A673 (cell line): ENCODE measurements at regions not wholly inside any gene's neighbourhood (a gene's known extent, or its start where the extent isn't known, plus 50 kb on each side); places are given as distances from the start of the nearest gene placed in this dataset.

Experiments used
- BruUV-seq: library from RNA; stranded (reverse); fragments of 400-500 nt; replicated peaks from 2 replicates; lab custom pipeline; 2021; lab: Mats Ljungman, UMichigan
- CTCF ChIA-PET: fragments of 300-600 bp; sonication (Branson Sonifier 250); formaldehyde crosslinking; loops from one replicate; lab custom pipeline; 2022; ENCODE audit warnings: antibody characterized with exemption; lab: Charles Lee
- POLR2A ChIA-PET: fragments of 300-600 bp; sonication (Branson Sonifier 250); formaldehyde crosslinking; loops from one replicate; lab custom pipeline; 2022; ENCODE audit warnings: antibody characterized with exemption; ENCODE audit not compliant: low non-redundant PET; lab: Charles Lee
- DNase-seq: peaks from one replicate; pipeline ENCODE4 v3.0.0-alpha.2; 2015; ENCODE audit warnings: low spot score
- H3K27ac ChIP-seq: fragments of 200-600 bp; sonication (generic); 2 replicates; pipeline ENCODE4 v1.5.1; 2016; ENCODE audit warnings: mixed run types, low read depth, mild to moderate bottlenecking, mixed read lengths, antibody characterized with exemption, low read length; ENCODE audit not compliant: poor library complexity, severe bottlenecking
- H3K27me3 ChIP-seq: fragments of 200-600 bp; sonication (generic); replicated peaks from 2 replicates; pipeline ENCODE4 v1.6.1; 2017; ENCODE audit warnings: mixed run types, low read depth, mild to moderate bottlenecking, mixed read lengths, antibody characterized with exemption, low read length; ENCODE audit not compliant: insufficient read depth, poor library complexity
- H3K36me3 ChIP-seq: fragments of 200-600 bp; sonication (generic); 2 replicates; pipeline ENCODE4 v1.6.1; 2016; ENCODE audit warnings: mixed run types, mild to moderate bottlenecking, mixed read lengths, antibody characterized with exemption, low read length; ENCODE audit not compliant: insufficient read depth, poor library complexity, severe bottlenecking
- H3K4me1 ChIP-seq: fragments of 200-600 bp; sonication (generic); 2 replicates; pipeline ENCODE4 v1.6.1; 2017; ENCODE audit warnings: mixed run types, mild to moderate bottlenecking, mixed read lengths, antibody characterized with exemption, low read length; ENCODE audit not compliant: insufficient read depth, poor library complexity, severe bottlenecking
- H3K4me3 ChIP-seq: fragments of 200-600 bp; sonication (generic); 2 replicates; pipeline ENCODE4 v1.5.1; 2016; ENCODE audit warnings: low read depth, mixed run types, mild to moderate bottlenecking, mixed read lengths, low read length; ENCODE audit not compliant: poor library complexity, severe bottlenecking
- H3K9me3 ChIP-seq: fragments of 200-600 bp; sonication (generic); 2 replicates; pipeline ENCODE4 v1.6.1; 2016; ENCODE audit warnings: mixed run types, low read depth, mild to moderate bottlenecking, mixed read lengths, antibody characterized with exemption, low read length; ENCODE audit not compliant: poor library complexity, severe bottlenecking
- CTCF ChIP-seq: fragments of 300-800, 200-600 bp; sonication (generic); conservative IDR thresholded peaks from 2 replicates; pipeline ENCODE4 v1.5.1; 2017; ENCODE audit warnings: low read depth, mild to moderate bottlenecking, antibody characterized with exemption, low read length, moderate library complexity, mixed read lengths
- EZH2 ChIP-seq: fragments of 200-600 bp; sonication (generic); IDR thresholded peaks from 2 replicates; pipeline ENCODE4 v1.6.1; 2017; ENCODE audit warnings: borderline replicate concordance, low read depth, mild to moderate bottlenecking, mixed read lengths, antibody characterized with exemption, low read length; ENCODE audit not compliant: poor library complexity, severe bottlenecking
- intact Hi-C: fragments of 100-400 bp; cut with micrococcal nuclease; formaldehyde crosslinking; loops from one replicate; pipeline ENCODE4 v1.10.0; 2022; ENCODE audit not compliant: unreplicated experiment

GRCh38 chr12:88951177-88951576 lies 370.9 kb upstream of the KITLG start:
- POLR2A ChIA-PET, result no interaction called here
- no peak overlapping the region for H3K4me3 ChIP-seq

GRCh38 chr12:88947486-88948043 lies 367.3 kb upstream of the KITLG start:
- ChIA-PET POLR2A (no interaction called here), CTCF (no interaction called here)
- BruUV-seq, result no TSS peak
- H3K27ac ChIP-seq, result no peak overlapping the region
- no peak for TF ChIP-seq EZH2
- TF ChIP-seq CTCF, result peak; percentile 41; the same call in 1 of the 2 replicates
- no peaks in the 10 kb centered on the region for H3K27me3 ChIP-seq
- DNase-seq, result no peak
- no peaks in the 10 kb centered on the region for H3K36me3 ChIP-seq
- no peaks in the 10 kb centered on the region for H3K9me3 ChIP-seq
- intact Hi-C loops, result no loop called here
- H3K4me3 ChIP-seq, result no peak overlapping the region
- H3K4me1 ChIP-seq, result no peaks in the 10 kb centered on the region

More at GRCh38 chr12:88951177-88951576, 370.9 kb upstream of the KITLG start:
- no TSS peak for BruUV-seq
- no peaks in the 10 kb centered on the region for H3K27me3 ChIP-seq
- H3K4me1 ChIP-seq, result no peaks in the 10 kb centered on the region
- CTCF ChIA-PET, result no interaction called here
- intact Hi-C loops, result no loop called here
- TF ChIP-seq EZH2 (no peak), CTCF (no peak)
- no peaks in the 10 kb centered on the region for H3K9me3 ChIP-seq
- H3K36me3 ChIP-seq, result no peaks in the 10 kb centered on the region
- DNase-seq, result no peak
- H3K27ac ChIP-seq, result no peak overlapping the region

- intact Hi-C loops, result no loop called here
- Histone ChIP-seq H3K4me3 (no peak overlapping the region), H3K36me3 (no peaks in the 10 kb centered on the region), H3K27ac (no peak overlapping the region), H3K27me3 (no peaks in the 10 kb centered on the region), H3K4me1 (no peaks in the 10 kb centered on the region), H3K9me3 (no peaks in the 10 kb centered on the region)
- no TSS peak for BruUV-seq
- ChIA-PET POLR2A (no interaction called here), CTCF (no interaction called here)
- DNase-seq, result peak; percentile 42
- TF ChIP-seq EZH2, result no peak
- TF ChIP-seq CTCF, result no peak
These were observed 366.2 kb upstream of the KITLG start for GRCh38 chr12:88946372-88946997.
